Neural cell (in vitro differentiated cells): ENCODE measurements at regions not wholly inside any gene's neighbourhood (a gene's known extent, or its start where the extent isn't known, plus 50 kb on each side); places are given as distances from the start of the nearest gene placed in this dataset.

Experiments
- H2AFZ ChIP-seq: fragments of 200-600, 300-800 bp; sonication (generic), shearing (Covaris generic); 2 replicates; pipeline ENCODE4 v1.6.0; 2014; ENCODE audit warnings: low read depth, mild to moderate bottlenecking, antibody characterized with exemption, low read length, moderate library complexity
- H3F3A ChIP-seq: fragments of 200-600 bp; shearing (Covaris generic); 2 replicates; pipeline ENCODE4 v1.6.1; 2016; ENCODE audit warnings: mild to moderate bottlenecking, moderate library complexity, mixed read lengths, antibody characterized with exemption, low read length; ENCODE audit not compliant: insufficient read depth, poor library complexity, severe bottlenecking
- H3K27ac ChIP-seq: fragments of 200-600, 300-800 bp; sonication (generic), shearing (Covaris generic); 2 replicates; pipeline ENCODE4 v1.5.1; 2014; ENCODE audit warnings: mild to moderate bottlenecking, low read length, moderate library complexity
- H3K27me3 ChIP-seq: fragments of 300-800, 200-600 bp; sonication (generic), shearing (Covaris generic); 2 replicates; pipeline ENCODE4 v1.6.0; 2014; ENCODE audit warnings: mild to moderate bottlenecking, low read depth, low read length, moderate library complexity; ENCODE audit not compliant: insufficient read depth
- H3K36me3 ChIP-seq: fragments of 300-800, 200-600 bp; sonication (generic), shearing (Covaris generic); 2 replicates; pipeline ENCODE4 v1.5.1; 2014; ENCODE audit warnings: mild to moderate bottlenecking, antibody characterized with exemption, low read length, moderate library complexity; ENCODE audit not compliant: insufficient read depth
- H3K4me2 ChIP-seq: fragments of 300-800, 200-600 bp; sonication (generic), shearing (Covaris generic); 2 replicates; pipeline ENCODE4 v1.6.0; 2014; ENCODE audit warnings: mild to moderate bottlenecking, low read length
- H3K4me3 ChIP-seq: fragments of 300-800, 200-600 bp; sonication (generic), shearing (Covaris generic); 2 replicates; pipeline ENCODE4 v1.5.1; 2014; ENCODE audit warnings: mild to moderate bottlenecking, low read length, moderate library complexity
- H3K79me2 ChIP-seq: fragments of 200-600 bp; shearing (Covaris generic); replicated peaks from 2 replicates; pipeline ENCODE4 v1.6.0; 2014; ENCODE audit warnings: mild to moderate bottlenecking, low read length, moderate library complexity; ENCODE audit not compliant: insufficient read depth
- H3K9ac ChIP-seq: fragments of 300-800, 200-600 bp; sonication (generic), shearing (Covaris generic); 2 replicates; pipeline ENCODE4 v1.6.1; 2016; ENCODE audit warnings: mild to moderate bottlenecking, low read length, mixed read lengths
- H3K9me2 ChIP-seq: fragments of 200-600 bp; shearing (Covaris generic); 2 replicates; pipeline ENCODE4 v1.6.1; 2016; ENCODE audit warnings: mild to moderate bottlenecking, low read length, mixed read lengths; ENCODE audit not compliant: insufficient read depth
- H3K9me3 ChIP-seq: fragments of 200-600, 300-800 bp; sonication (generic), shearing (Covaris generic); 2 replicates; pipeline ENCODE4 v1.6.1; 2016; ENCODE audit warnings: mild to moderate bottlenecking, mixed run types, low read length, moderate library complexity, mixed read lengths
- H4K20me1 ChIP-seq: fragments of 200-600 bp; shearing (Covaris generic); 2 replicates; pipeline ENCODE4 v1.6.1; 2016; ENCODE audit warnings: mild to moderate bottlenecking, mixed run types; ENCODE audit not compliant: insufficient read depth
- CTCF ChIP-seq: fragments of 450-650 bp; IDR thresholded peaks from 2 replicates; pipeline ENCODE4 v1.5.1; 2014; ENCODE audit warnings: antibody characterized with exemption, mild to moderate bottlenecking, moderate library complexity; ENCODE audit not compliant: poor library complexity, severe bottlenecking
- EP300 ChIP-seq: fragments of 450-650 bp; conservative IDR thresholded peaks from 2 replicates; pipeline ENCODE4 v1.6.1; 2014; ENCODE audit warnings: antibody characterized with exemption, mild to moderate bottlenecking, moderate library complexity; ENCODE audit not compliant: poor library complexity, severe bottlenecking
- EZH2 ChIP-seq: fragments of 200-600, 300-800 bp; shearing (Covaris generic), sonication (generic); IDR thresholded peaks from 2 replicates; pipeline ENCODE4 v1.6.1; 2014; ENCODE audit warnings: antibody characterized with exemption, low read length, borderline replicate concordance, mild to moderate bottlenecking; ENCODE audit not compliant: insufficient read depth, poor library complexity, severe bottlenecking
- MXI1 ChIP-seq: fragments of 450-650 bp; conservative IDR thresholded peaks from 2 replicates; pipeline ENCODE4 v1.6.1; 2014; ENCODE audit warnings: antibody characterized with exemption, mild to moderate bottlenecking; ENCODE audit not compliant: poor library complexity, severe bottlenecking
- RAD21 ChIP-seq: fragments of 450-650 bp; conservative IDR thresholded peaks from 2 replicates; pipeline ENCODE4 v1.6.1; 2014; ENCODE audit warnings: antibody characterized with exemption, mild to moderate bottlenecking, moderate library complexity
- REST ChIP-seq: IDR thresholded peaks from 2 replicates; pipeline ENCODE4 v1.6.1; 2012; ENCODE audit warnings: borderline replicate concordance
- SMC3 ChIP-seq: fragments of 450-650 bp; conservative IDR thresholded peaks from 2 replicates; pipeline ENCODE4 v1.6.1; 2014; ENCODE audit warnings: antibody characterized with exemption, mild to moderate bottlenecking, moderate library complexity; ENCODE audit not compliant: poor library complexity
- TAF1 ChIP-seq: IDR thresholded peaks from 2 replicates; pipeline ENCODE4 v1.6.1; 2012; ENCODE audit warnings: low read depth

- TF ChIP-seq EZH2 (no peak), RAD21 (no peak), SMC3 (no peak), REST (no peak), EP300 (no peak)
- no peaks in the 10 kb centered on the region for H3F3A ChIP-seq
These were observed 548.9 kb upstream of the AUTS2 start for GRCh38 chr7:69049326-69049725.

DNA sequence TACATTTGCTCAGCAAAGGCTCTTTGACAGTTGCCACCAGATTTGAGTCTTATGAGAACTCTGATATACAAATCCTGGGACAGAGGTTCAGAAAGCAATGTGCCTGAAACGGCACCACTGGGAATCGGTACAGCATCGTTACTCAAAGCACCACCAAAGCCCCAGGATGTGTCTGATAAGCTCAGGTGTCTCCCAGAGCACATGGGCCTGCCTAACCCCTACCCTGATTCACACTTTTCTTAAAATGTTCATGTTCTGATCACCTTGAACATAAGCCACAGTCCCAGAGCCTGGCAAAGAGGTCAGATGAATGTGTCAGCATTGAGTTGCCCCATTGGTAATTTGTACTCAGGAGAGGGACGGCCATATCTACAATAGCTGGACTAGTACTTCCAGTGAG lies 545.8 kb upstream of the AUTS2 start:
- TF ChIP-seq TAF1 (no peak), MXI1 (no peak), REST (no peak), RAD21 (no peak), EP300 (no peak), EZH2 (no peak), CTCF (no peak)
- Histone ChIP-seq H3F3A (no peaks in the 10 kb centered on the region), H3K4me3 (no peak overlapping the region), H4K20me1 (no peaks in the 10 kb centered on the region), H3K9me2 (no peaks in the 10 kb centered on the region), H2AFZ (no peak overlapping the region), H3K27me3 (no peaks in the 10 kb centered on the region), H3K9ac (no peak overlapping the region), H3K9me3 (no peaks in the 10 kb centered on the region), H3K79me2 (no peaks in the 10 kb centered on the region), H3K27ac (no peak overlapping the region), H3K4me2 (no peak overlapping the region), H3K36me3 (no peaks in the 10 kb centered on the region)

More at GRCh38 chr7:69049326-69049725, 548.9 kb upstream of the AUTS2 start:
- no peaks in the 10 kb centered on the region for H3K9me2 ChIP-seq
- no peaks in the 10 kb centered on the region for H3K79me2 ChIP-seq
- H3K9ac ChIP-seq, result no peak overlapping the region
- H3K27ac ChIP-seq, result no peak overlapping the region
- no peak overlapping the region for H3K4me3 ChIP-seq
- no peaks in the 10 kb centered on the region for H3K9me3 ChIP-seq
- H3K27me3 ChIP-seq, result no peaks in the 10 kb centered on the region
- H3K36me3 ChIP-seq, result no peaks in the 10 kb centered on the region
- no peaks in the 10 kb centered on the region for H4K20me1 ChIP-seq
- H3K4me2 ChIP-seq, result no peak overlapping the region
- no peak overlapping the region for H2AFZ ChIP-seq
